GM18909 (cell line): ENCODE measurements at regions not wholly inside any gene's neighbourhood (a gene's known extent, or its start where the extent isn't known, plus 50 kb on each side); places are given as distances from the start of the nearest gene placed in this dataset.

Source experiments
- ATAC-seq: cut with Tn5 transposase; IDR thresholded peaks from one replicate; pipeline ENCODE4 v1.9.1; 2021; ENCODE audit warnings: mild to moderate bottlenecking; ENCODE audit not compliant: unreplicated experiment, poor library complexity

GRCh38 chr12:20201733-20202132, 166.6 kb upstream of the PDE3A start:
- ATAC-seq = no peak

- no peak for ATAC-seq
Measured at GRCh38 chr12:20205854-20206253, 162.5 kb upstream of the PDE3A start.

DNA sequence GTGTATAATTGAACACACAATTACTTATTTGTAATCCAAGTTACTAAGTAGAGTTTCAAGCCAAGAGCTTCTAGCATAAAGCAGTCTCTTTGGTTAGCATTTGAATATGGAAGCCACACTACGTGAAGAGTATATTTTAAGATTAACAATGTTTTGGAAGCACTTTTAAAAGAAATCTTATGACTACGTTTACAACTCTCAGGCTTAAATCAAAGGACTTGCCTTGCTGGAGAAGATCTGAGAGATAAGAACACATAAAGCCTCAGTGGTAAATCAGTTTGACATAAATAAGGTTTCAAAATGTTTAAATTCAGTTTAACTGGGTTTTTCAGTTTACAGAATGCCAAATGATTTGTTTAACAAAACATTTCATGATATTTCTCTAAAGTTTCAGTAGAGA, 161.9 kb upstream of the PDE3A start:
- ATAC-seq = no peak

DNA sequence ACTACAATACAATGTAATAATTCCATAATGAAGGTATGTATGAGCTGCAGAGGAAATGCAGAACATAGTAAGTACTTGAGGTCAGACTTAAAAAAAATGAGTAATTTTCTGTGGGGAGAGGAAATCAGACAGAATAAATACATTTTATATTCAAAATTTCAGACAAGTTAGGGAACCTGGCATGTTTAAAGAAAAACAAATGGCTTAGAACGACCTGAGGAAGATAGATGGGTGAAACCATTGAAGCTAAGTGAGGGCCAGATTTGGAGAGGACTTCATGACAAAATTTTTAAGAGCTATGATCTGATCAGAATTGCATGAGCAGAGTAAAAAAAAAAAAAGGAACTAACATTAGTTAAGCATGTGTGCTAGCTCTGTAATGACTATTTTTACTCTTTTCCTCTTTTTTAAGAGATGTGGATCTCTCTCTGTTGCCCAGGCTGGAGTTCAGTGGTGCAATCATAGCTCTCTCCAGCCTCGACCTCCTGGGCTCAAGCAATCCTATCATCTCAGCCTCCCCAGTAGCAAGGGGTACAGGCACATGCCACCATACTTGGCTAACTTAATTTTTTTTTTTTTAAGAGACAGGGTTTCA, 157.6 kb upstream of the PDE3A start:
- no peak for ATAC-seq

DNA sequence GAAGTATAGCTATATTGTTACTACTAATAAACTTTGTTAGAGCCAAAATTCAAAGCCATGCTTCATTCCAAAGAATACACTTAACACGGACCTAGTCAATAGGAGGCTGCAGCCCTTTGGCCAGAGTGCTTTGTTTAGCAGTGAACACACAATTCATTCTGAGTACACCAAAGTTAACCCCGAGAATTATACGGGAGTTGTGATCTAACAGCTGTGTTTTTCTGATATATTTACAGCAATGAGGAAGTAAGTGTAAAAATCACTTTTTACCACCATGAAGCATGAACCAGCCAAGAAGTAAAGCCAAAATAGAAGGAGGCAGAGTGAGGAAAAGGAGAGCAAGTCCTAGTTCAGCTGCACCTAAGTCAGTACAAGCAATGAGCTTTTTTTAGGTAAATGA, 156.8 kb upstream of the PDE3A start:
- no peak for ATAC-seq

DNA sequence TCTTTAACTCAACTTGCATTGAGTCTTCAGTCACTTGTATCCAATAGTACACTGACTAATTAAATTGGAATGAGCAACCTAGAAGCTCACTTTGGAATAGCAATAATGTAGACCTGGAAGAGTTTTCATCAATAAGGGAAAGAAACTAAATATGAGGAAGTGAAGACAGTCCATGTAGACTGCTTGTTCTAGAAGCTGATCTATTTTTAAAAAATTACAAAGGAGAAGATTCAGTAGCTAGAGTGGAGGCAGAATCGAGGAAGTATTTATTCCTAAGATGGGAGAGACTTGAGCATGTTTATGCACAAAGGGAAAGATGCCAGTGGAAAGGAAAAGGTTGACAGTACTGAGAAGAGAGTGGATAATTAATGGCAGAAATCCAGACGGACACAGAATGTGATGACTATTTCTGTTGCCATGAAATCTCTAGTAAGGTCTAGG, 156.3 kb upstream of the PDE3A start:
- no peak for ATAC-seq

DNA sequence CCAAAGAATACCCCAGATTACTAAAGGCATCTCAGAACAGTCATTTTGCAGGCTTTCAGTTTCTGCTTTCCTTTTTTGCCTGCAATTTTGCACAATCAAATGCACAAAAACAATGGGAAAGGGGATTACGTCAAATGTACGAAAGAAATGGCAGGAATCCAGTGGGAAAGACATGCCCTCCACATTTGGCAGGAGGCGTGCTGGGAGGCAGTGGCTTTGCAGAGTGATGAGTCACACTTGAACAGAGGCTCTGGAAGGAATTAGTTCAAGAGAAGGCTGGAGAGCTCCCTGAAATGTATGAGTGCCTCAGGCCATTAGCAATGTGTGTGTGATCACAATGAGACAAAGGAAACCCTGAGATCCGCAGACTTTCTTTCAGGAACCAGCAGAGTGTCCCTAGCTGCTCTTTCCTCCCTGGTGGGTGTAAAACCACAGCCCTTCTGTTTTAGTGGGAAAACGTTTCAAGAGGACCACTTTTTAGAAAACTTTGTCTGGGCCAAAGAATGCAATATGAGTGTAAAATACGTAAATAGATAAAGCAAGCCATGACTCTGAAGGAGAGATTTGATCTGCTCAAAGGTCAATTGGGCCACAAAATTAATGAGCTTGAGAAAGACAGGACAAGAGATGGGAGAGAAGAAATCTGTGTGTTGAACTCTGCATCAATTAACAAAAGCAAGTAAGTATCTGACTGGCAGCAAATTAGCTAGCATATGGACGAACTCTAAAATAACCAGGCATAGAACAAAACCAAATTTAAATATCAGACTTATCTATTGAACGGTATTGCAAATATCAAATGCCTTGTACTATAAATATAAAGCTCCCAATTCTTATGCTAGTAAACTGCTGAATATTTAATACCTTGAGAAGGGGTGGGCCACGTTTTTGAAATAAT, 155.4 kb upstream of the PDE3A start:
- no peak for ATAC-seq

DNA sequence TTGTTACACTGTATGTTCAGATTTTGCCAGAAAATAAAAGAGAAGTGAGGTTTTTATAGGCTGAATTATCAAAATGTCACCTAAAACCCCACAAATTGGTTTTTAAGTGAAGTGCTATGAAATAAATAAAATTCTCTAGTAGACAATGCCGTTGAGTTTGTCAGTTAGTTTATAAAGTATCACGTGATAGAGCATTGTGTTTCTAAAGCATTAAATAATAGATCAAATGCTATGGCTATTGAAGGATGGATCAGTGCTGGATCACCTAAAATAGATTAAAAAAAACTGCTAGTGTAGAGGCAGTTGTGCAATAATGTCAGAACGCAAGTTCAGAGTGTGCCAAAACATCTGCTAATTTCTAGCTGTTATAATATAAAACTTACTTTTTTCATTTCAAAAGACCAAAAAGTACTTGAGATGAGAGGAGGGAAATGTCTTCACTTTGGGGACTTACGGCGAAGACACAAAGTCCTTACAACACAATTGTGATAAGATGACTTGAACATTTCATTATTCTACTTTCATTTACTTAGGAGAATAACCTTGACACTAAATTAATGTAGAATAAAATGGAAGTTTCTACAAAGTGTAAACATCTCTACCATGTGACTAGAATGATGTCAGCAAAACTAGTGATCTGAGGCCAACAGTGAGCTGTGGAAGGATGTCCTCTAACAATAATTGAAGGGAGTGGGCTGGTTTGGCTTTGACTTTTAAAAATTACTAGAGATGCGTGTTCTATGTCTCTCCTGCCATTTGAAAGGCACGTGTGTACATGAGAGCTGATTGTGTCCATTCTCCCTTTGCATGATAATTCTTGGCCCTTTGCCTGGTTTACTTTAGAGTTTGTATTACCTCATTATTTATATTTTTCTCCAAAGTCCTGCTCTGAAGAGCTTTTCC, 154.4 kb upstream of the PDE3A start:
- ATAC-seq = no peak

DNA sequence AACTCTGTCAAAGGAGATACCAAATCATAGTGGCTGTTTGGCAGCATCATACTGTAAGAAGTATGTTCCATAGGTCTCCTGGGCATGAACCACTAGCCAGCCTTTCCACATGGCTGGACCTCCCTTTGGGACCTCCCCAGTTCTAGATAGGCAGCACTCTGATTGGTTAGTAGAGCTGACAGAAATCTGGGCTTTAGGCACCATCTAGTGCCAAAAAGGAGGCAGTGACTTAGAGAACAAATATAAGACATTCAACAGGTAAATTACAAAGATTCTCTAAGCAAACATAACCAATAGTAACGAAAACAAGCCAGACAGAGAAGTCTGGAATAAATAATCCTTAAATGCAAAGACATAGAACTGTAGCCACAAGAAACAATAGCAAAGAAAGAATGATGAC, 148.0 kb upstream of the PDE3A start:
- ATAC-seq = no peak

GRCh38 chr12:20232931-20233675, 135.2 kb upstream of the PDE3A start:
- no peak for ATAC-seq

GRCh38 chr12:20234474-20234873, 133.9 kb upstream of the PDE3A start:
- no peak for ATAC-seq

- no peak for ATAC-seq
Measured at GRCh38 chr12:20237091-20237490, 131.2 kb upstream of the PDE3A start.

DNA sequence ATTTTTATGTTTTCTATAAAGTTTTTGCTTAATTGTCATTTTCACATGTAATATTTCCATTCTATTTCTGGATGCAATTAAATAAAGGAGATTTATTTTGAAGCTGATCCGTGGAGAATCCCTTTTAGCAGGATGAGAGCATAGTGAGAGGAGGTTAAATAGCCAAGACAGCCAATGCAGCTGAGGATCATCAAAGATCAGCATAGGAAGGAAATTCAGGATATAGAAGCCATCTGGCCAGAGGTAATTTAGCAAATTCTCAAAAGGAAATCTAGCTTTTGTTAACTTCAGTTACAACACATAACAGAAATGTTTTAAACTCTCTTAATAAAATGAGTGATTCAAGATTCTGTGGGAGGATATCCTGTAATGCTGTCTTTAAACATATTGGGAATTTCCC, 122.8 kb upstream of the PDE3A start:
- no peak for ATAC-seq

DNA sequence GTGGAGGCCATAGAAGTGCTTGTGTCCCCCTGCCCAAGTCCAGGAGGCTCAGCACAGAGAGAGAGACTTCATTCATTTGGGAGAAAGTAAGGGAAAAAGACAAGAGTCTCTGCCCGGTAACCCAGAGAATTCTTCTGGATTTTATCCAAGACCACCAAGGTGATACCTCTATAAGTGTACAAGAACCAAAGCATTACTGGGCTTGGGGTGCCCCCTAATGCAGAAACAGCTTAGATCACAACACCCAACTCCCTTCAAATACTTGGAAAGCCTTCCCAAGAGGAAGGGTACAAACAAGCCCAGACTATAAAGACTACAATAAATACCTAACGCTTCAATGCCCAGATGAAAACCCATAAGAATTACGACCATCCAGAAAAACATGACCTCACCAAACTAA, 119.7 kb upstream of the PDE3A start:
- no peak for ATAC-seq

DNA sequence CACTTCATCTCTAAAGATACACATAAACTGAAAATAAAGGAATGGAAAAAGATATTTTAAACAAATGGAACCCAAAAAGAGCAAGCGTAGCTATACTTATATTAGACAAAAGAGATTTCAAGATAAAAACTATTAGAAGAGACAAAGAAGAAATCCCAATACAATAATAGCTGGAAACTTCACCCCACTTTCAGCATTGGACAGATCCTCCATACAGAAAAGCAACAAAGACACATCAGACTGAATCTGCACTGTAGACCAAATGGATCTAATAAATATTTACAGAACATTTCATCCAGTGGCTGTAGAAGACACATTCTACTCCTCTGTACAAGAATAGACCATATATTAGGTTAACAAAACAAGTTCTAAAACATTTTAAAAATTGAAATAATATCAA, 117.6 kb upstream of the PDE3A start:
- no peak for ATAC-seq

DNA sequence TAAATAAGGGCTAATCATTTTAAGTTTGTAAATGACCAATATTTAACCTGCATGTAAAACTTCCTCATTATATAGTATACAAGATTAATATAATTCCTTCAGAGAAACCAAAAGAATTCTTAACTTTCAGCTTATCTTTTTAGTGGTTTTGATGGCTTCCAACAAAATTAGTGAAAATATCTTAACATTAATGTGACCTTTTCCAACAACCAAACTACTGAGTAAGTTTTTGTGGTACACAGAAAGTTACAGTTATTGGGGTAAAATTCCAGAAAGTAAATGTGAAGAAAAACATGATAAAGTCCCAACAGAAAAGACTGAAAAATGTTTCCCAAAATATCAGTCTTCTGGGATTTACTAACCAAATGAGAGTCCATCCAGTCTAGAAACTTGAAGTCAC, 111.0 kb upstream of the PDE3A start:
- ATAC-seq = no peak

DNA sequence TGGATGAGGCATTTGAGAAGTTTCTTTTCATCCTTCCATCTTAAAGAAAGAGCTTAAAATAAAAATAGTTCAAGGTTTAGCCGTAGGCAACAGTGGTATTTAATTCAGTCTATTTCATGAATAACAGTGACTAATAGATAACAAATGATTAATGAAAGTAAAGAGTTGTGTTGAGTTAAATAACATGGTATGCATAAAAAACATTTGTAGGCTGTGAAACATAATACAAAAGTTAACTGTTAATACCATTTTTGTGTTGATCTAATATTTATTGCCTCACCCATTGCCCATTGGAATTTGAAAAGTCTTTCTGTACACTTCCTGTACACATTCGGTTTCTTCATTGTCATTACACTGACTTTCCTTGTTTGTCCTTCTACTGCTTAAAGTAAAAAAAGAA, 108.6 kb upstream of the PDE3A start:
- no peak for ATAC-seq

GRCh38 chr12:20260851-20261250, 107.5 kb upstream of the PDE3A start:
- no peak for ATAC-seq

DNA sequence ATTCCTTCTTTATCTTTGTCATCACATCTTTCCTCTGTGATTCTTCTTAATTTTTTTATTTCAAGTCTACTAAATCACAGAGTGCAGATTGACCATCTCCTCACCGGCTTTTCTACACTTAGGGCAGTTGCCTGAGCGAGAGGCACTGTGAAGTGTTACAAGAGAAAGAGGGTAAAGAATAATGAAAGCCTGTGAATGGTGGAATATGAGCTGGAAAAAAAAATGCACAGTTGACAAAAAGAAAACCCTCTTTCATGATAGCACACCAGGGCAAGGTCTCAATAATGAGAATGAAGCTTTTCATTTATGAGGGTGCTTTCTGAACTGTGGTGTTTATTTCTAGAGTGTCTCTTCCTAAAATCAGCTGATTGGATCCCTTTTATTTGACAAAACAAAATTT, 106.2 kb upstream of the PDE3A start:
- no peak for ATAC-seq

GRCh38 chr12:20264026-20264425, 104.3 kb upstream of the PDE3A start:
- ATAC-seq = no peak
